ENCODE measurements at regions not wholly inside any gene's neighbourhood (a gene's known extent, or its start where the extent isn't known, plus 50 kb on each side); places are given as distances from the start of the nearest gene placed in this dataset.

DNA sequence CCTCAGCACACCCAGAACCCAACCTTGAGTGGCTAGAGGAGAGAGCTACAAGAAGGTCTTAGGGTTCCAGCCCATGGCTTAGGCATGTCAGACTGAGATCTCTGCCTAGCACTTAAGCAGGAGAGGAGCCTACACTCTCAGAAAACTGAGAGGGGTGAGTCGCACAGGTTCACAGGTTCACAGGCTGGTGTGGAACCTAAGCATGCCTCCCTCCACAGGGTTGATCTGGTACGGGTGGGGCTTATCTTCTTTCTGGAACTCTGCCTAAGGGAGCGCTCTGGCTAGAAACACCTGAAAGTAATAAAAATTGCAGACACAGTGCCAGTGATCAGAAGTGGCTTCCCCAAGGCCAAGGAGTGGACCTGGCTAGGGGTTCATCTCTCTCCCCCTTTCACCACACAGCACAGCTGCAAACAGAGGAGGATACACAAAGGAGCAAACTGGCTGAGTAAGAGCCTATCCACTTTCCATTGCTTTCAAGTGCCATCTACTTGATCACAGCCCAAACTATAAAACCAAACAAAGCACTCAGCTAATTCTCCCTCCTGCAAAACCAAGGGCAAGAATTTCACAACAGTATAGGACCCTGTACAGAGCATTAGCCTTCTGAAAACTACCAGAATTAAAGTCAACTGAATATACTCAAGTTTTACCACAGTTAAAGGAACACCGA lies 481.9 kb upstream of the SETBP1 start:
- no peaks in the 10 kb centered on the region for H3K9me3 ChIP-seq (ENCODE audit: control insufficient read depth, low read length)
- Mint-ChIP-seq H3K36me3 (ENCODE audit: low read depth) (no peaks in the 10 kb centered on the region), H3K27me3 (ENCODE audit: insufficient read depth) (peaks cover 2% of the 10 kb centered on the region), H3K9me3 (no peaks in the 10 kb centered on the region), H3K27ac (no peak overlapping the region), H3K4me1 (peaks cover 11% of the 10 kb centered on the region), H3K4me3 (no peak overlapping the region)
- no peak overlapping the region for H3K9ac ChIP-seq (ENCODE audit: extremely low read depth, low read length, poor library complexity, severe bottlenecking)
- TF ChIP-seq CTCF (conservative IDR thresholded peaks at IDR 0.05) = no peak
- WGBS, 2 experiments (ENCODE audit: insufficient coverage in 1 of 2, insufficient read length in 1 of 2) = 96 to 97% methylated on average over 4 of the region's 4 CpGs
- no peaks in the 10 kb centered on the region for H3K27me3 ChIP-seq (ENCODE audit: control insufficient read depth, insufficient read depth, low read length, poor library complexity, severe bottlenecking)
- DNase-seq = no peak
- peaks cover 8% of the 10 kb centered on the region for H3K4me1 ChIP-seq (ENCODE audit: control insufficient read depth, insufficient read depth, low read length)
- no peaks in the 10 kb centered on the region for H3K36me3 ChIP-seq (ENCODE audit: control insufficient read depth, insufficient read depth, low read length)
- no peak overlapping the region for H3K4me3 ChIP-seq (ENCODE audit: low read length)
- no peak overlapping the region for H3K27ac ChIP-seq (ENCODE audit: low read depth, low read length)

DNA sequence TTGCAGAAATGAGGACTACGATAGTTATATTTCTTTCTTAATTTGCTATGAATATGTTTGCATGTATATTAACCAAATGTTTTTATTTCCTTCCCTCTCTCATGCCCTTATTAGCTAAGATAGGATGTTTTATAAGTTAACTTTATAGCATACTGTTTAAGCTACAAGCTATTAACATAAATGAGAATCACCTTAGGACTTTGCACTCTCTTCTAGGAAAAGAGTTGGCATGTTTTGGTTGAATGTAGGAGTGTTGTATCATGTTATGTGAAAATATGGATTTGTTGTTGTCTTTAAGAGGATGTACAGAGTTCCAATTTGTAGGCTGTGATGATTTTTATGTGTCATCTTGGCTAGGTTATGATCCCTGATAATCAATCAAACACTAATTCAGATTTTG lies 467.4 kb upstream of the SETBP1 start:
- WGBS, 2 experiments (ENCODE audit: insufficient coverage in 1 of 2, insufficient read length in 1 of 2) = no CpG with 5 or more reads among the region's 1 CpG
- DNase-seq = no peak
- no peak for TF ChIP-seq CTCF (conservative IDR thresholded peaks at IDR 0.05)
- no peaks in the 10 kb centered on the region for H3K36me3 Mint-ChIP-seq (ENCODE audit: low read depth)
- H3K9me3 Mint-ChIP-seq = peaks cover 7% of the 10 kb centered on the region
- Histone ChIP-seq H3K4me3 (ENCODE audit: low read length) (no peak overlapping the region), H3K9me3 (ENCODE audit: control insufficient read depth, low read length) (no peaks in the 10 kb centered on the region), H3K27ac (ENCODE audit: low read depth, low read length) (no peak overlapping the region), H3K9ac (ENCODE audit: extremely low read depth, low read length, poor library complexity, severe bottlenecking) (no peak overlapping the region), H3K36me3 (ENCODE audit: control insufficient read depth, insufficient read depth, low read length) (no peaks in the 10 kb centered on the region), H3K27me3 (ENCODE audit: control insufficient read depth, insufficient read depth, low read length, poor library complexity, severe bottlenecking) (no peaks in the 10 kb centered on the region), H3K4me1 (ENCODE audit: control insufficient read depth, insufficient read depth, low read length) (no peaks in the 10 kb centered on the region)
- no peak overlapping the region for H3K27ac Mint-ChIP-seq
- H3K27me3 Mint-ChIP-seq (ENCODE audit: insufficient read depth) = no peaks in the 10 kb centered on the region
- no peaks in the 10 kb centered on the region for H3K4me1 Mint-ChIP-seq
- no peak overlapping the region for H3K4me3 Mint-ChIP-seq

DNA sequence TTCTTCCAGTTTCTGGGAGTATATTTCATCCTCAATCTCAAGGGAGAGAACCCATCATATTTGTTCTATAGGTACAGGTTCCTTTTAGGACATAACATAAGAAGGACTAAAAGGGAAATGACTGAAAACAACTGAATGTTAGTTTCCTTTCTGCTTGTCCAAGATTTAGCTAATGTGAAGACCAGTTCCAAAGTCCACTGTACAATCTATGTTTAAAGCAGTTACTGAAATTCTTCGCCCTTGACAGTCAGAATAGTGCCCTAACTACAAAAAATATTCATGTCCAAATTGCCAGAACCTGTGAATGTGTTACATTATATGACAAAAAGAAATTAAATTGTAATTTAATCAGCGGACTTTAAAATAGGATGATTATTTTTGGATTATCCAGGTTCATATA lies 466.3 kb upstream of the SETBP1 start:
- TF ChIP-seq CTCF (conservative IDR thresholded peaks at IDR 0.05) = no peak
- WGBS, 2 experiments (ENCODE audit: insufficient coverage in 1 of 2, insufficient read length in 1 of 2) = 93% methylated on average over 2 of the region's 2 CpGs; no CpG with 5 or more reads in 1 of the 2 experiments
- Histone ChIP-seq H3K27ac (ENCODE audit: low read depth, low read length) (no peak overlapping the region), H3K9ac (ENCODE audit: extremely low read depth, low read length, poor library complexity, severe bottlenecking) (no peak overlapping the region), H3K4me1 (ENCODE audit: control insufficient read depth, insufficient read depth, low read length) (no peaks in the 10 kb centered on the region), H3K27me3 (ENCODE audit: control insufficient read depth, insufficient read depth, low read length, poor library complexity, severe bottlenecking) (no peaks in the 10 kb centered on the region), H3K4me3 (ENCODE audit: low read length) (no peak overlapping the region), H3K9me3 (ENCODE audit: control insufficient read depth, low read length) (no peaks in the 10 kb centered on the region), H3K36me3 (ENCODE audit: control insufficient read depth, insufficient read depth, low read length) (no peaks in the 10 kb centered on the region)
- Mint-ChIP-seq H3K4me3 (no peak overlapping the region), H3K27ac (no peak overlapping the region), H3K4me1 (no peaks in the 10 kb centered on the region), H3K36me3 (ENCODE audit: low read depth) (no peaks in the 10 kb centered on the region), H3K27me3 (ENCODE audit: insufficient read depth) (no peaks in the 10 kb centered on the region), H3K9me3 (peaks cover 7% of the 10 kb centered on the region)
- DNase-seq = no peak

All from endodermal cell (in vitro differentiated cells).